RWPE2 (cell line): ENCODE measurements at regions not wholly inside any gene's neighbourhood (a gene's known extent, or its start where the extent isn't known, plus 50 kb on each side); places are given as distances from the start of the nearest gene placed in this dataset.

ENCODE experiments used
- ATAC-seq: fragments of 200-7000 bp; cut with Tn5 transposase; 3 replicates; pipeline ENCODE4 v1.9.1; 2021; ENCODE audit warnings: low read depth
- DNase-seq: peaks from one replicate; pipeline ENCODE4 v3.0.0-alpha.2; 2020; ENCODE audit warnings: low spot score
- H3K27ac ChIP-seq: fragments of 450-650 bp; 2 replicates; pipeline ENCODE4 v1.5.1; 2017; ENCODE audit warnings: mild to moderate bottlenecking; ENCODE audit not compliant: poor library complexity, severe bottlenecking
- H3K27me3 ChIP-seq: fragments of 250-450 bp; sonication (Bioruptor Pico); 2 replicates; pipeline ENCODE4 v1.5.1; 2021; ENCODE audit warnings: mild to moderate bottlenecking, moderate library complexity; ENCODE audit not compliant: insufficient read depth, poor library complexity, severe bottlenecking
- H3K36me3 ChIP-seq: fragments of 250-450 bp; sonication (Bioruptor Pico); 2 replicates; pipeline ENCODE4 v1.5.1; 2020; ENCODE audit warnings: low read depth, mild to moderate bottlenecking, moderate library complexity
- H3K4me1 ChIP-seq: fragments of 250-450 bp; sonication (Bioruptor Pico); 2 replicates; pipeline ENCODE4 v1.5.1; 2021; ENCODE audit warnings: mild to moderate bottlenecking, moderate library complexity; ENCODE audit not compliant: insufficient read depth, poor library complexity, severe bottlenecking
- H3K4me3 ChIP-seq: fragments of 250-450 bp; sonication (Bioruptor Pico); 2 replicates; pipeline ENCODE4 v1.5.1; 2021; ENCODE audit warnings: mild to moderate bottlenecking, moderate library complexity; ENCODE audit not compliant: severe bottlenecking
- H3K9me3 ChIP-seq: fragments of 250-450 bp; sonication (Bioruptor Pico); 2 replicates; pipeline ENCODE4 v1.5.1; 2021; ENCODE audit warnings: mild to moderate bottlenecking, moderate library complexity; ENCODE audit not compliant: severe bottlenecking
- TF ChIP-seq, protein P1 (sequence below): fragments of 450-650 bp; IDR thresholded peaks from one replicate; pipeline ENCODE4 v1.5.1; 2017; ENCODE audit warnings: mild to moderate bottlenecking, moderate library complexity; ENCODE audit not compliant: poor library complexity, severe bottlenecking

DNA sequence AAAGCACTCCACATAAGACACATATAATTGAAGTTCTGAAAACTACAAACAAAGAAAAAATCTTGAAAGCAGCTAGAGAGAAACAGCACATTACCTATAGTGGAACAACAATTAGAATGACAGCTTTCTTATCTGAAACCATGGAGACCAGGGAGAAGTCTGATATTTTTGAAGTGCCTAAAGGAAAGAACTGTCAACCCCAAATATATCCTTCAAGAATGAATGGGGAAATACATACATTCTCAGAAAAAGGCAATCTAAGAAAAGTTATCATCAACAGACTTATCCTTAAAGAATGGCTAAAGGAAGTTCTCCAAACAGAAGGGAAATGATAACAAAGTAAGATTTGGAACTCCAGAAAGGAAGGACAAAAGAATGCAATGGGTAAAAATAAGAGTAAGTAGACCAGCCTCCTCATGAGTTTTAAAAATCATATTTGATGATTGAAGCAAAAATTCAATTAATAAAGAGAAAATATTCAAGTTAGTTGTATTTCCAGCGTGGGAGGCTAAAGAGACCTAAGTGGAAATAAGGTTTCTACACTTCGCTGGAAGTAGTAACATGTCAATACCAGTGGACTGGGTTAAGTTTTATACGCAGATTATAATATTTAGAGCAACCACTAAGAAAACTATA lies 170.8 kb upstream of the SAMSN1 start:
- TF ChIP-seq, protein P1, sequence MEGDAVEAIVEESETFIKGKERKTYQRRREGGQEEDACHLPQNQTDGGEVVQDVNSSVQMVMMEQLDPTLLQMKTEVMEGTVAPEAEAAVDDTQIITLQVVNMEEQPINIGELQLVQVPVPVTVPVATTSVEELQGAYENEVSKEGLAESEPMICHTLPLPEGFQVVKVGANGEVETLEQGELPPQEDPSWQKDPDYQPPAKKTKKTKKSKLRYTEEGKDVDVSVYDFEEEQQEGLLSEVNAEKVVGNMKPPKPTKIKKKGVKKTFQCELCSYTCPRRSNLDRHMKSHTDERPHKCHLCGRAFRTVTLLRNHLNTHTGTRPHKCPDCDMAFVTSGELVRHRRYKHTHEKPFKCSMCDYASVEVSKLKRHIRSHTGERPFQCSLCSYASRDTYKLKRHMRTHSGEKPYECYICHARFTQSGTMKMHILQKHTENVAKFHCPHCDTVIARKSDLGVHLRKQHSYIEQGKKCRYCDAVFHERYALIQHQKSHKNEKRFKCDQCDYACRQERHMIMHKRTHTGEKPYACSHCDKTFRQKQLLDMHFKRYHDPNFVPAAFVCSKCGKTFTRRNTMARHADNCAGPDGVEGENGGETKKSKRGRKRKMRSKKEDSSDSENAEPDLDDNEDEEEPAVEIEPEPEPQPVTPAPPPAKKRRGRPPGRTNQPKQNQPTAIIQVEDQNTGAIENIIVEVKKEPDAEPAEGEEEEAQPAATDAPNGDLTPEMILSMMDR, result no peak
- Histone ChIP-seq H3K27me3 (no peaks in the 10 kb centered on the region), H3K36me3 (no peaks in the 10 kb centered on the region), H3K4me1 (no peaks in the 10 kb centered on the region), H3K27ac (no peak overlapping the region), H3K4me3 (no peak overlapping the region), H3K9me3 (peaks cover 2% of the 10 kb centered on the region)
- DNase-seq (no peak), ATAC-seq (no peak)

DNA sequence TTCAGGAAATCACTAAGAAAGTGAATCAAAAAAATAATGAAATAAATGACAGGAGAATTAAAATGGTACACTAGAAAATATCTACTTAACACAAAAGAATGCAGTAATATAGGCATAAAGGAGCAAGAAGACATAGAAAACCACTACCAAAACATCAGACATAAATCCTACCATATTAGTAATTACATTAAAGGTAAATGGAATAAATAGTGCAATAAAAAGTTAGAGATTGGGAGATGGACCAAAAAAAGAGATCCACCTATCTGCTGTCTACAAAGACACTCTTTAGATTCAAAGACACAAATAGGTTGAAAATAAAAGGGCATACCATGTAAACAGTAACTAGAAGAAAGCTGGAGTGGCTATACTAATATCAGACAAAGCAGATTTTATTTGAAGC lies 167.0 kb upstream of the SAMSN1 start:
- DNase-seq, result no peak
- Histone ChIP-seq H3K27ac (no peak overlapping the region), H3K9me3 (peaks cover 2% of the 10 kb centered on the region), H3K27me3 (no peaks in the 10 kb centered on the region), H3K36me3 (no peaks in the 10 kb centered on the region), H3K4me3 (no peak overlapping the region), H3K4me1 (no peaks in the 10 kb centered on the region)
- TF ChIP-seq, protein P1, result no peak
- no peak for ATAC-seq

DNA sequence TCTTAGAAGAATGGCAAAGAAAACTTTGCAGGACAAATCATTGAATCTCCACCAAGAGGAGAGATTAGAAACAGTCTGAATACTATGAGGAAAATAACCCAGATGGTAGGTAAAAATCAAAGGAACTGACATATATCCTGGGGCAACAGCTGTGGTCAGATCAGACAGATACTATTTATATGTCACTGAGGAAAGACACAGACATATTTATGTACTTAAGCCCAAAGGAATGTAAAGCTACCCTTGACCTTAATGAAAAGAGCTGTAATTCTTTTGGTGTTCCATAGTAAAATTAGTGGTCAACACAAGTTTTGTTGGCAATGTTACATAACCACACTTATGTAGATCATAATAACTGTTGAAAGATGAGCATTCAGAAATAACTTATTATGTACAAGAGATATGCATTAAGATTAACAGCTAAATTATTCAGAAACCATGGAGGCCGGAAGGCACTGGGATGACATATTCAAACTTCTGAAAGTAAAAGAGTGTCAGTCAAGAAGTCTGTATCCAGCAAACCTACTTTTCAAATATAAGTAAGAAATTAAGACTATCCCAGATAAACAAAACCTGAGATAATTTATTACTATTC lies 166.1 kb upstream of the SAMSN1 start:
- Histone ChIP-seq H3K27ac (no peak overlapping the region), H3K4me1 (no peaks in the 10 kb centered on the region), H3K36me3 (no peaks in the 10 kb centered on the region), H3K27me3 (no peaks in the 10 kb centered on the region), H3K9me3 (peaks cover 2% of the 10 kb centered on the region), H3K4me3 (no peak overlapping the region)
- ATAC-seq (0 out of 3 replicates have a peak, but pooled peaks have one; percentile 36), DNase-seq (no peak)
- TF ChIP-seq, protein P1, result no peak

DNA sequence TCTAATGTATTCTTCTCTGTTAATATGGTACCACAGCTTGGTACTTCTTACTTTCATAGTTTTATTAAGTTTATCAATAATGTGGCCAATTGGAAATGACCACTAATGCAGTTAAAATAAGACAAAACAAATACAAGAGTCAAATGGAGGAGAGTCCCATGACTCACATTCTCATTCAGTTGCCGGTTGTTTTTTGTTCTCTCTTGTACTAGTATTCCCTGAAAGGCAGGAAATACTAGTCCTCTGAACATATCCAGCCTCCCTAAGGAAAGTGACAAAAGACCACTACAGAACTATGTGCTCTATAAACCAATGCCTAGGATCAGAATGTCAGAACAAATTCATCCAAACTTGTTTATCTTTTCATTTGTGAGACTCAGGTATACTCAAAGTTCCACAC lies 165.2 kb upstream of the SAMSN1 start:
- TF ChIP-seq, protein P1, result no peak
- Histone ChIP-seq H3K27ac (no peak overlapping the region), H3K9me3 (peaks cover 2% of the 10 kb centered on the region), H3K4me1 (no peaks in the 10 kb centered on the region), H3K4me3 (no peak overlapping the region), H3K36me3 (no peaks in the 10 kb centered on the region), H3K27me3 (no peaks in the 10 kb centered on the region)
- ATAC-seq (no peak), DNase-seq (no peak)

DNA sequence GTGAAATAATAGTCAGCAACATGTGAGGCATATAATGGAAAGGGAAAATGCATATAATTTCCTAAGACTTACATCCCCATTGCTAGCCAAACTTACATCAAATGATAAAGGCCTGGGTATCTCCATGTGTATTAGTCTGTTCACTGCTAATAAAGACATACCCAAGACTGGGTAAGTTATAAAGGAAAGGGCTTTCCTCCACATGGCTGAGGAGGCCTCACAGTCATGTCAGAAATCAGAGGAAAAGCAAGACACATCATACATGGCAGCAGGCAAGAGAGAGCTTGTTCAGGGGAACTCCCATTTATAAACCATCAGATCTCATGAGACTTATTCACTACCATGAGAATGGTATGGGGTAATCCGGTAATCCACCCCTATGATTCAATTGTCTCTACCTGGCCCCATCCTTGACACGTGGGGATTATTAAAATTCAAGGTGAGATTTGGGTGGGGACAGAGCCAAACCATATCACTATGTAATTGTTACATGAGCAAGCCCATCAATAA lies 161.5 kb upstream of the SAMSN1 start:
- H3K4me3 ChIP-seq, result no peak overlapping the region
- TF ChIP-seq, protein P1, result no peak
- H3K9me3 ChIP-seq, result no peaks in the 10 kb centered on the region
- H3K4me1 ChIP-seq, result no peaks in the 10 kb centered on the region
- H3K27me3 ChIP-seq, result no peaks in the 10 kb centered on the region
- no peak overlapping the region for H3K27ac ChIP-seq
- H3K36me3 ChIP-seq, result no peaks in the 10 kb centered on the region
- DNase-seq, result no peak
- ATAC-seq, result no peak
